ENCODE measurements at regions not wholly inside any gene's neighbourhood (a gene's known extent, or its start where the extent isn't known, plus 50 kb on each side); places are given as distances from the start of the nearest gene placed in this dataset. TPM values are rescaled to one million over a fixed set of nuclear protein-coding genes. Genes with fewer than 3 reads are reported as not detected.

- H3K4me3 ChIP-seq, result no peak overlapping the region
- intact Hi-C loops (cut with DNase I), result no loop called here
- 68 to 74% methylated on average over 6 of the region's 6 CpGs for WGBS, 2 donors
- H3K27me3 ChIP-seq, result no peaks in the 10 kb centered on the region
- TF ChIP-seq, protein P1, sequence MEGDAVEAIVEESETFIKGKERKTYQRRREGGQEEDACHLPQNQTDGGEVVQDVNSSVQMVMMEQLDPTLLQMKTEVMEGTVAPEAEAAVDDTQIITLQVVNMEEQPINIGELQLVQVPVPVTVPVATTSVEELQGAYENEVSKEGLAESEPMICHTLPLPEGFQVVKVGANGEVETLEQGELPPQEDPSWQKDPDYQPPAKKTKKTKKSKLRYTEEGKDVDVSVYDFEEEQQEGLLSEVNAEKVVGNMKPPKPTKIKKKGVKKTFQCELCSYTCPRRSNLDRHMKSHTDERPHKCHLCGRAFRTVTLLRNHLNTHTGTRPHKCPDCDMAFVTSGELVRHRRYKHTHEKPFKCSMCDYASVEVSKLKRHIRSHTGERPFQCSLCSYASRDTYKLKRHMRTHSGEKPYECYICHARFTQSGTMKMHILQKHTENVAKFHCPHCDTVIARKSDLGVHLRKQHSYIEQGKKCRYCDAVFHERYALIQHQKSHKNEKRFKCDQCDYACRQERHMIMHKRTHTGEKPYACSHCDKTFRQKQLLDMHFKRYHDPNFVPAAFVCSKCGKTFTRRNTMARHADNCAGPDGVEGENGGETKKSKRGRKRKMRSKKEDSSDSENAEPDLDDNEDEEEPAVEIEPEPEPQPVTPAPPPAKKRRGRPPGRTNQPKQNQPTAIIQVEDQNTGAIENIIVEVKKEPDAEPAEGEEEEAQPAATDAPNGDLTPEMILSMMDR (IDR thresholded peaks at IDR 0.05), result no peak
- TF ChIP-seq POLR2A (IDR thresholded peaks at IDR 0.05), result no peak
- H3K36me3 ChIP-seq (replicated peaks in 1 of 2; ENCODE audit: insufficient read depth in 1 of 2, low read depth in 2 of 2), result no peaks in the 10 kb centered on the region
- DNase-seq, result no peak
- no peaks in the 10 kb centered on the region for H3K9me3 ChIP-seq
- peaks cover 7% of the 10 kb centered on the region for H3K4me1 ChIP-seq
- H3K27ac ChIP-seq, result peak overlapping the region in 2 of 4 donors; percentile 39 to 46
- no peak for ATAC-seq
These were observed 56.4 kb upstream of the POU1F1 start for GRCh38 chr3:87332789-87333188.

GRCh38 chr3:87329065-87329464 is 52.7 kb upstream of the POU1F1 start:
- no peaks in the 10 kb centered on the region for H3K9me3 ChIP-seq
- H3K4me3 ChIP-seq, result no peak overlapping the region
- H3K36me3 ChIP-seq (replicated peaks in 1 of 2; ENCODE audit: insufficient read depth in 1 of 2, low read depth in 2 of 2), result no peaks in the 10 kb centered on the region
- TF ChIP-seq POLR2A (IDR thresholded peaks at IDR 0.05), result no peak
- TF ChIP-seq, protein P1 (IDR thresholded peaks at IDR 0.05), result no peak
- 0 to 29% methylated on average over 1 of the region's 1 CpG for WGBS, 2 donors
- H3K27me3 ChIP-seq, result no peaks in the 10 kb centered on the region
- ATAC-seq, result no peak
- no peak overlapping the region for H3K27ac ChIP-seq
- intact Hi-C loops (cut with DNase I), result no loop called here
- H3K4me1 ChIP-seq, result peaks cover 7% of the 10 kb centered on the region
- DNase-seq, result no peak

Small RNA genes lying in the stretch of these regions (small RNA-seq; reads per million reads assigned to genes)
- not detected for gene RNU6-873P
- not detected for gene RNU6ATAC6P

Data from body of pancreas (tissue), 4 donors.